Ascending aorta (tissue), 2 donors: ENCODE measurements at regions not wholly inside any gene's neighbourhood (a gene's known extent, or its start where the extent isn't known, plus 50 kb on each side); places are given as distances from the start of the nearest gene placed in this dataset.

ENCODE experiments used
- DNase-seq, 2 donors: peaks; one replicate each; pipeline ENCODE4 v3.0.0-alpha.2; 2019; ENCODE audit warnings: low spot score in 2 of 2
- H3K27ac ChIP-seq, 2 donors: fragments of 200-600 bp; sonication (generic); one replicate each; pipeline ENCODE4 v1.5.1; 2016 to 2017; ENCODE audit warnings: mild to moderate bottlenecking in 1 of 2
- H3K27me3 ChIP-seq: fragments of 200-600 bp; sonication (generic); one replicate; pipeline ENCODE4 v1.5.1; 2017
- H3K36me3 ChIP-seq, 2 donors: fragments of 200-600 bp; sonication (generic); one replicate each; pipeline ENCODE4 v1.5.1; 2016
- H3K4me1 ChIP-seq, 2 donors: fragments of 200-600 bp; sonication (generic); one replicate each; pipeline ENCODE4 v1.5.1; 2016 to 2017; ENCODE audit warnings: mild to moderate bottlenecking in 1 of 2
- H3K4me3 ChIP-seq, 2 donors: fragments of 200-600 bp; sonication (generic); one replicate each; pipeline ENCODE4 v1.5.1; 2016 to 2017; ENCODE audit warnings: mild to moderate bottlenecking in 1 of 2
- H3K9me3 ChIP-seq, 2 donors: fragments of 200-600 bp; sonication (generic); one replicate each; pipeline ENCODE4 v1.5.1; 2016
- CTCF ChIP-seq, 3 experiments: fragments of 200-600 bp in 2 of 3; fragments of 450-650 bp in 1 of 3; sonication (generic) in 2 of 3; IDR thresholded peaks; one replicate each; pipeline ENCODE4 v1.5.1; 2016 to 2019; ENCODE audit warnings: antibody characterized with exemption in 3 of 3, mild to moderate bottlenecking in 1 of 3, moderate library complexity in 1 of 3
- intact Hi-C: fragments of 100-400 bp; cut with DNase I; formaldehyde crosslinking; loops from one replicate; pipeline ENCODE4 v1.15.1; 2023

- intact Hi-C loops: loop anchor here (10.0 kb wide), 1 partner anchor 184 kb away; no protein-coding TSS in a partner anchor
- no peak for DNase-seq
- no peaks in the 10 kb centered on the region for H3K36me3 ChIP-seq
- no peak overlapping the region for H3K4me3 ChIP-seq
- no peaks in the 10 kb centered on the region for H3K27me3 ChIP-seq
- H3K4me1 ChIP-seq: no peaks in the 10 kb centered on the region
- H3K9me3 ChIP-seq: no peaks in the 10 kb centered on the region
- TF ChIP-seq CTCF (IDR thresholded peaks at IDR 0.05): no peak
- no peak overlapping the region for H3K27ac ChIP-seq
Measured at GRCh38 chr9:95720496-95720895, 155.0 kb upstream of the ERCC6L2 start.

GRCh38 chr9:95719354-95719753 lies 156.1 kb upstream of the ERCC6L2 start:
- H3K27me3 ChIP-seq: no peaks in the 10 kb centered on the region
- no peak overlapping the region for H3K4me3 ChIP-seq
- intact Hi-C loops: no loop called here
- no peaks in the 10 kb centered on the region for H3K9me3 ChIP-seq
- H3K27ac ChIP-seq: no peak overlapping the region
- DNase-seq: no peak
- H3K4me1 ChIP-seq: no peaks in the 10 kb centered on the region
- H3K36me3 ChIP-seq: no peaks in the 10 kb centered on the region
- TF ChIP-seq CTCF (IDR thresholded peaks at IDR 0.05): no peak

GRCh38 chr9:95718263-95718662 lies 157.2 kb upstream of the ERCC6L2 start:
- no peaks in the 10 kb centered on the region for H3K36me3 ChIP-seq
- H3K4me3 ChIP-seq: no peak overlapping the region
- no peaks in the 10 kb centered on the region for H3K9me3 ChIP-seq
- intact Hi-C loops: no loop called here
- DNase-seq: no peak
- no peak for TF ChIP-seq CTCF (IDR thresholded peaks at IDR 0.05)
- no peaks in the 10 kb centered on the region for H3K27me3 ChIP-seq
- H3K27ac ChIP-seq: no peak overlapping the region
- H3K4me1 ChIP-seq: no peaks in the 10 kb centered on the region

GRCh38 chr9:95715868-95716435 lies 159.5 kb upstream of the ERCC6L2 start:
- no peak overlapping the region for H3K27ac ChIP-seq
- H3K9me3 ChIP-seq: no peaks in the 10 kb centered on the region
- TF ChIP-seq CTCF (IDR thresholded peaks at IDR 0.05): no peak
- DNase-seq: no peak
- H3K4me1 ChIP-seq: no peaks in the 10 kb centered on the region
- no peaks in the 10 kb centered on the region for H3K27me3 ChIP-seq
- no peak overlapping the region for H3K4me3 ChIP-seq
- H3K36me3 ChIP-seq: no peaks in the 10 kb centered on the region
- intact Hi-C loops: no loop called here

GRCh38 chr9:95710446-95710845 lies 165.0 kb upstream of the ERCC6L2 start:
- DNase-seq: no peak
- TF ChIP-seq CTCF (IDR thresholded peaks at IDR 0.05): no peak
- Histone ChIP-seq H3K4me1 (peaks cover 0 to 3% of the 10 kb centered on the region in 2 donors), H3K27me3 (no peaks in the 10 kb centered on the region), H3K9me3 (no peaks in the 10 kb centered on the region), H3K27ac (no peak overlapping the region), H3K36me3 (no peaks in the 10 kb centered on the region), H3K4me3 (no peak overlapping the region)
- intact Hi-C loops: no loop called here

- intact Hi-C loops: no loop called here
- H3K9me3 ChIP-seq: no peaks in the 10 kb centered on the region
- no peaks in the 10 kb centered on the region for H3K36me3 ChIP-seq
- no peaks in the 10 kb centered on the region for H3K27me3 ChIP-seq
- no peak for DNase-seq
- H3K4me3 ChIP-seq: no peak overlapping the region
- H3K4me1 ChIP-seq: no peaks in the 10 kb centered on the region
- no peak for TF ChIP-seq CTCF (IDR thresholded peaks at IDR 0.05)
- no peak overlapping the region for H3K27ac ChIP-seq
Measured at GRCh38 chr9:95696701-95697100, 178.8 kb upstream of the ERCC6L2 start.
